Keratinocyte (primary cell): ENCODE measurements at regions not wholly inside any gene's neighbourhood (a gene's known extent, or its start where the extent isn't known, plus 50 kb on each side); places are given as distances from the start of the nearest gene placed in this dataset.

ENCODE experiments used
- CTCF ChIP-seq, 3 experiments: IDR thresholded peaks in 1 of 3; conservative IDR thresholded peaks in 1 of 3; optimal IDR thresholded peaks in 1 of 3; 2 replicates in 2 of 3; 3 replicates in 1 of 3; pipeline versions ENCODE3 to v1.5.1; 2011; ENCODE audit warnings: low read length in 3 of 3, mild to moderate bottlenecking in 3 of 3, moderate library complexity in 2 of 3, control low read depth in 1 of 3, inconsistent platforms in 1 of 3; ENCODE audit not compliant: insufficient read depth in 2 of 3; ENCODE audit errors: extremely low read depth in 1 of 3
- EZH2 ChIP-seq: IDR thresholded peaks from one replicate; pipeline ENCODE4 v1.6.1; 2012; ENCODE audit warnings: inconsistent platforms, mild to moderate bottlenecking, low read length, moderate library complexity

- TF ChIP-seq CTCF (optimal IDR thresholded peaks at IDR 0.05 in 1 of 3, IDR thresholded peaks at IDR 0.05 in 1 of 3, conservative IDR thresholded peaks at IDR 0.05 in 1 of 3; ENCODE audit: extremely low read depth in 1 of 3, insufficient read depth in 2 of 3, low read length in 3 of 3), result no peak
- TF ChIP-seq EZH2, result no peak
Measured at GRCh38 chr18:46332921-46333341, 228.7 kb downstream of the HAUS1 start.
